Heart left ventricle (tissue), 13 donors: ENCODE measurements at regions not wholly inside any gene's neighbourhood (a gene's known extent, or its start where the extent isn't known, plus 50 kb on each side); places are given as distances from the start of the nearest gene placed in this dataset.

ENCODE experiments used
- CTCF ChIP-seq, 12 donors: fragments of 200-600 bp; sonication (generic) in 4 of 12; IDR thresholded peaks; one replicate each; pipeline versions ENCODE4 v1.5.0 to v1.8.0; 2018 to 2022; ENCODE audit warnings: antibody characterized with exemption in 12 of 12, mild to moderate bottlenecking in 5 of 12
- POLR2A ChIP-seq, 2 donors: fragments of 450-650 bp; IDR thresholded peaks; one replicate each; pipeline ENCODE4 v1.6.1; 2017; ENCODE audit warnings: antibody characterized with exemption in 2 of 2, mild to moderate bottlenecking in 2 of 2, moderate library complexity in 2 of 2
- donor health status: ischemic (EF 13 %, LVEDD 7.1; RV severe dilation, severe dysfunction).
- donor health status: DM: no; HTN: yes; CAD: no.
- donor health status: DM: no; HTN: no; CAD: no.
- donor health status: ischemic (EF 25% LVEDD 6.9; RV normal size, moderate dysfunction).
- donor health status: ischemic (EF 25% LVEDD 5.7; RV mildly dilated, moderate dysfunction).
- donor health status: ischemic (EF 35%, LVEDD 5.7; RV mildly dilated, moderate dysfunction).
- donor health status: nonischemic (EF 11% LVEDD 7.7; RV severe dilation, severe dysfunction).
- donor health status: DM: yes; HTN: yes; CAD: no.
- donor health status: PGD.
- donor health status: ischemic (EF 29% LVEDD 5.4; RV normal size, mild dysfunction).
- donor health status: nonischemic (EF 23%, LVEDD 6.1; RV moderate dilation, normal function).

- TF ChIP-seq CTCF (IDR thresholded peaks at IDR 0.05) (no peak), POLR2A (IDR thresholded peaks at IDR 0.05) (no peak)
Observed at GRCh38 chr4:124934916-124935315, 222.4 kb upstream of the ANKRD50 start.
